ENCODE measurements at regions not wholly inside any gene's neighbourhood (a gene's known extent, or its start where the extent isn't known, plus 50 kb on each side); places are given as distances from the start of the nearest gene placed in this dataset.
"Not testable (repeated sequence)": the region's sequence is repeated elsewhere in the genome, so short reads cannot be mapped to it uniquely, and the experiment has no call there.

DNA sequence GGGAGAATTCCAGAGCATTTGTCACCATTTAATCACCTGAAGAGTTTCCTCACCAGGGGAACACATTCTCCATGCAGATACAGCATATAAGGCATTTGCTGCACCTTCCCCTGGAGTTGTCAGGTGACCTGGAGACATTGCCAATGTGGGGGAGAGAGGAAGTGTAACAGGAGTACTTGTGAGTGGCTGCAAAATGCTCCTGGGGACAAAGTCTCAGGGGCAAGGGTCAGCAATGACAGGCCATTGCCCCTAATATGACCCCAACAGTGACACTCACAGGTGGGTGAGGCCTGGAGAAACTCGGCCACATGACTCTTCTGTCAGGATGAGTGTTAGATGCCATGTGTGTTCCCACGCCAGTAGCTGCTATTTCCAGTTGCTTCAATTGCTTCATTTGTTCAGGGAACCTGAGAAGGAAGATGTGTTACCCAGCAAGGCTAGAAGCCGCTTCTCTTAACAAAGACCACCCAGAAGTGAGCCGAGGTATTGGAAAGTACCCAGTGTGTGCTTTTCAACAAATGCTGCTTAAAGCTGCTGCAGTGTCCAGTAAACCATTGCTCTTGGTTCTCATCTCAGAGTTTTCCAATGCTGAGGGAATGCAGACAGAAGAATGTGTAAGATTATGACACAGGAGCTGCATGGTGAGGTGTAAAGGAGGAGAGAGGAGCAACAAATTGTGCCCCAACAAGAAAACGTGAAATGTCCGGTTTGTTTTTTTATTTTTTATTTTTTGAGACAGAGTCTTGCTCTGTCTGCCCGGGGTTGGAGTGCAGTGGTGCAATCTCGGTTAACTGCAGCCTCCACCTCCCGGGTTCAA is 128.2 kb upstream of the SLC44A1 start:
- no peak for DNase-seq

DNA sequence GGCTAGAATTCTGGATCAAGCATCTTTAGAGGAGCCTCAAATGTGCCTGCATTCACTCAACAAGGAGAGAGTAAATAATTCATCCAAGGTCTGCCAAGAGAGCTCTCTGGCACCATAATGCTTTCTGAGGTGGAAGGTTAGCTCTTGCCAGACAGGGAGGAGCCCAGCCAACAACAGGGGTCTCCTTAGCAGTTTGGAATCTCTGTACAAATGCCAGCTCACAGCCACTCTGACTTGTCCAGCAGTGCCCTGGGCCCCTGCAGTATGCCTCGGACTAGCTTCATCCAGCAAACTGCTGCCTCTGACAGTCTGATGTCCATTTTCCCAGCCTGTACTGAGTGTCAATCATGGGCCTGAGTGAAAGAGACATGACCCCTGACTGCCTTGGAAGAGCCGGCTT is 127.2 kb upstream of the SLC44A1 start:
- DNase-seq, result no peak

DNA sequence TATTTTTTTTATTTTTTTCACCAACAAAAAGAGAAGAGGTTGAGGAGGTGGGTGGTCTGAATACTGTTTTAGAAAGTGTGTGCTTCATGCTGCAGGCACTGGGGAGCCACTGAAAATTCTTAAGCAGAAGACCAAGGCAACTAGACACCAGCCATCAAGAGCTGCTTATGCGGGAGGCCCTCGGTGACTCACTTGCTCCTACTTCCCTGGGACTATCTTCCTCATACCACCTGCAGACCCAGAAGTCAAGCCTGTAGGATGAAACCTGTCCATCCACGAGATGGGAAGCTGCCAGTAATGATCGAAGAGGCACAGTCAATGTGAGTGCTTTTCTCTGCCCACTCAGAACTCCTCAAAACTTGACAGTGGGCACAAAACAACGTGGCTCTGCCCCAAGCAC is 125.8 kb upstream of the SLC44A1 start:
- DNase-seq, result no peak

DNA sequence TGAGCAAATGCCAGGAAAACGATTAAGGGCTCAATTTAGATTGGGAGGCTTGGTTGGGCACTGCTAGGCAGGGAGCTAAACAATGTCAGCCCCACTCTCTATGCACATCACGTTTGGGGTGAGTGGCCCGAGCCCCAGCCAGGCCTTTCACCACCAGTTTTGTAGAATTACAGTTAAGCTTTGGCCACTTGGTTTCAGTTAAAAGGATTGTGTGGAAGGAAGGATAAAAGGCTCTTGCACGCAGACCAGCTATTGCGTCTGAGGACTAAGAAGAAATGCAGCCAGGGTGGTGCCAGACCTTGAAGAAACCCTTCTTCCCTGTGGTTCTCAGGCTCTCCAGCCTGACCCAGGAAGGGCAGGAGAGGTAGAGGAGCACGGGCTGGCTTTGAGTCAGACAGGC is 125.3 kb upstream of the SLC44A1 start:
- DNase-seq, result no peak

DNA sequence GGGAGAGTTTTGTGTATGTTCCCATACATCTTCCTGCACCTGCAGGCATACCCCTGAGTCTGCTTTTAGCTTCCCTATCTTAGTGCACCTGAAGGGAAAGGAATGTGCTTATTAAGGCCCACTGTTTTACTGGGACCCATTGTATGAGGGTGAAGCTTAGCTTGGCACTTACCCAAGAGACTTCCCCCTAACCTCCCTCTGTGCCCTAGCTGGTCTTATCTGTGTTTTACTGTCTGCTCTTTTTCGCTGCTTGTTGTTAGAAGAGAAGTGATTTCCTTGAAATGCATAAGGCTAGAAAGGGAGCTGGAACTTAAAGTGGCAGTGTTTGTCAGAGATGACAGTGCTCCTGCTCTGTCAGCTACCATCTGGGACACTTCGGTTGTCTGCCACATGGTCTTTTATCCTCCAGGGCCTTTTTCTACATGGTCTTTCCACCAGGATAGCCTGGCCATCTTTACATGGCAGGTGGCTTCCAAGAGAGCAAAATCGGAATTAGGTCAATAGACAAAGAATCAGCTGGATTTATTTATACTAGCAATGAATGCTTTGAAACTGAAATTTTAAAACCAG is 122.5 kb upstream of the SLC44A1 start:
- no peak for DNase-seq

DNA sequence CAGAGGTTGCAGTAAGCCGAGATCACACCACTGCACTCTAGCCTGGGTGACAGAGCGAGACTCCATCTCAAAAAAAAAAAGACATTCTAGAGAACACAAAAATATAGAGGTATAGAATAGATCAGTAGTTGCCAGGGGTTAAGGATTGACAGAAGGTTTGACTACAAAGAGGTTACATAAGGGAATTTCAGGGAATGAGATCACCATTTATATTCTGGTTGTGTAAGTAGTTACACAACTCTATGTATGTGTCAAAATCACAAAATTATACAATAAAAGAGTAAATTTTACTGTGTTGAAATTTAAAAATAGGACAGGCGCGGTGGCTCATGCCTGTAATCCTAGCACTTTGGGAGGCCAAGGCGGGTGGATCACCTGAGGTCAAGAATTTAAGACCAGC is 119.9 kb upstream of the SLC44A1 start:
- DNase-seq, result not testable (repeated sequence)

DNA sequence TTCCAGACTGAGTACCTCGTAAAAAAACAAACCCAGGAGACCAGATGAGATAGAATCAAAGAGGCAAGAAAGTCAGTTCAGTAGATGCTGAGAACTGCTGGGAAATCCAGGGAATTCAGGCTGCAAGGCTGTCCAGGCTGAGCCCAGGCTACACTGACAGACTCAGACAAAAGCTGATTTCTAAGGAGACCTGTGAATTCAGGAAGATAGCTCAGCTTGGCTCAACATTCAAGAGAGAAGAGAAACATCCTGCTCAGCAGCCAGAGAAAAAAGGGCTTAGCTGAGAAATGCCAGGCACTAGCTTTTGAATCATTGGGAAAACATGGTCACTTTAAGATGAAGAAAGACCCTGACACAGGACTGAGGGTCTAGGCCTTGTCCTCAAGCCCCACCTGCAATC is 118.2 kb upstream of the SLC44A1 start:
- no peak for DNase-seq

DNA sequence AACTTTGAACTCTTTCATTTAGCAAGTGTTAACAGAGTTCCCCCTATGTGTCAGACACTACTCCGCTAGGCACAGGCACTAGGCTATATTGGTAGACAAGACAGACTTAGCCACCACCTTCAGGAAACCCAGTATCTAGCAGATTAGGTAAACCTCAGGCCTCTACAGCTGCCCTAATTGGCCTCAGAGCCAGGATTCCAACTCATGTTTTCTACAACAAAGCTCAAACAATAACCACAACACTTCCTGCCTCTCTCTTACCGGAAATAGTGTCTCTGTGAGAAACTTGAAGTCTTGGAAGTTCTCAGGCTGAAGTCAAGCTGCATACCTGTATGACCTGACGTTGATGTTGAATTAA is 116.6 kb upstream of the SLC44A1 start:
- DNase-seq, result peak; percentile 36

DNA sequence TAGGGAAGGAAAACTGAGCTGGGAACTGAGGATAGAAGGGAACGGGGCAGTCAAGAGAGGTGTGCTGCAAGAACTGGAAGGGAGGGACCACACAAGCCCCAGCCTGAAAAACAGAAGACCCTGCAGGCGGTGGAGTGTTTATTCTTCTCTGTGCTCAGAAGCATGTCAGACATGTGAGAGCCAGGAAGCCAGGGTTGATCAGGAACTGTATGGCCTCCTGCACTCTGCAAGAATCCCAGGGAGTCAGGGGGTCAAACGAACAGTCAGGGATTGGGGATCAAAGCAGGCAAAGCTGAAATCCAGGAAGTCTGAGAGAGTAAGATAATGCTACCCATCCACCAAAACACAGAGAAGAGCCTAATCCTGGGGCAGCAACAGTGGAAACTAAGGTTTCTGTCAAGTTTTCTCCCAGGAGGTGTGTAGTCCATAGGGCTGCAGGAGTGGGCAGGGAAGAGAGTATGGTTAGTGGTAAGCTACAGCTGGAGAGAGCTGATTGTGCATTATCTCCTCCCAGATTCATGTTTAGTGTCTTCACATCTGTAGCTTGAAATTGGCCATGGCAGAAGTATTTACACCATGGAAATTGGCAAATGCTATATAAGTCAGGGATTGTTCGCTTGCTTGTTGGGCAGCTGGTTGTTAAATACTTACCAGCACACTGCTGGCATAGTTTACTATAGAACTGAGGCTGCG is 115.4 kb upstream of the SLC44A1 start:
- DNase-seq, result no peak

DNA sequence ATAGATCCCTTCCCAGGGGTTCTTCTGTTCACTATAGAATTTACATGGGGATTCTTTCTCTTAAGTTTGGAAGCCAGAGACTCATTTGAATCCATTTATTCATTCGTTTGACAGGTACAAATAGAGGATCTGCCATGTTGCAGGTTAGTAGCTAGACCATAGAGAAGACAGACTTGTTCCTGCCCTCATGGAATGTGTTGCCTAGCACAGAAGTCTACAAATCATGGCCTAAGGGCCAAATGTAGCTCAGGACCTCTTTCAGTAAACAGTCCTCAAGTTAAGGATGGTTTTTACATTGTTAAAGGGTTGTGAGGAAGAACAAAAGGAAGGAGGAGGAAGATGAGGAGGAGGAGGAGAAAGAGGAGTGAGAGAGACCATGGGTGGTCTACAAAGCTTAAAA is 114.7 kb upstream of the SLC44A1 start:
- DNase-seq, result no peak

DNA sequence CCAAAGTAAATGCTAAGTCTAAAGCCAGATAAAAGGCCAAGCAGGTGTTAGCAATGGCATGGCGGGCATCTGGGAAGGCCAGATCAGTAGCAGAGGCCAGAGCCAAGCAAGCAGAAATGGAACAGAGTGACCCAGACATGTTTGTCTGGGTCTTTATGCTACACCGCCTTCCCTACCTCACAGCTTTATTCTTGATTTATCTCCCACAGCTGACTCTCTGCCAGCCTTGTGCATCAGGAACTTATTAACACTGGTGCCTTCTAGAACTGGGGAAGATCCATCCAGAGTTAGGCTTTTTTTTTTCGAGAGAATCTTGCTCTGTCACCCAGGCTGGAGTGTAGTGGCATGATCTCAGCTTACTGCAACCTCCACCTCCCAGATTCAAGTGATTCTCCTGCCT is 112.5 kb upstream of the SLC44A1 start:
- DNase-seq, result no peak

DNA sequence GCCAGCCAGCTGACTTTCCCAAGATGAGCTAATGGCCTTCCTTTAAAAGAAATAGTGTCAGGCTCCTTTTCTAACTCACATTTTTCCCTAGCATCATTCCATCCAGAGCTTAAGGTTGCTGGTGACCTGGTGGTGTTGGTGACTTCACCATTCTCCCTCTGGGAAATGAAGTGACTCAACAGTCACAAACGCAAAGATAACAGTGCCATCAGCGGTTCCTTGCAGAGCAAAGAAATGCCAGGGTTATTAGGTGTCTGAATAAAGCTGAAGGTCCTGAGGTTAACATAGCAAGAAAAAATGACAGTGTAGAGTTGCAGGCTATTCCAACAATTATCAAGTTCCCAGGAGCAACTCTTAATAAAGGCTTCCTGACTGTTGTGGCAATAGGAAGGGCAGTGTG is 111.8 kb upstream of the SLC44A1 start:
- no peak for DNase-seq

DNA sequence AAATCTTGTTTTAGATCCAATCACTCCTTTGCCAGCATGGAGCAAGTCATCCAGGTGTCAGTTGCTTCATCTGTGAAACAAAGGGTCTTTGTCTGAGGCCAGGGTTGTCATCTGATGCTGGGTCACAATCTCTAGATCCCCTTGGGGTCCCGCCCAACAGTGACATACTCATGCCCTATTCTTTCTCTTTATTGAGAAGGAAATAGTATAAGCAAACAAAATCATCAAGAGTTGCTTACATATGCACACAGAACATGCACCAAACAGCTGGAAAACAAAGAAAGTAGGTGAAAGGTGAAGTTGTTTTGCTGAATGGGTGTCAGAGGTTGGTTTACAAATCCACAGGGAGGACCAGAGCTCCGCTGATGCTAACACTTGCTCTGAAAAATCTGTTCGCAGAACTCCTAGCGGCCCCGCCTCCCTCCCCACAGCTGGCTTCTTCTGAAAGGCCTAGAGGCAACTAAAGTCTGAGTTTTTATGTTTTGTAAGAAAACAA is 106.1 kb upstream of the SLC44A1 start:
- no peak for DNase-seq

DNA sequence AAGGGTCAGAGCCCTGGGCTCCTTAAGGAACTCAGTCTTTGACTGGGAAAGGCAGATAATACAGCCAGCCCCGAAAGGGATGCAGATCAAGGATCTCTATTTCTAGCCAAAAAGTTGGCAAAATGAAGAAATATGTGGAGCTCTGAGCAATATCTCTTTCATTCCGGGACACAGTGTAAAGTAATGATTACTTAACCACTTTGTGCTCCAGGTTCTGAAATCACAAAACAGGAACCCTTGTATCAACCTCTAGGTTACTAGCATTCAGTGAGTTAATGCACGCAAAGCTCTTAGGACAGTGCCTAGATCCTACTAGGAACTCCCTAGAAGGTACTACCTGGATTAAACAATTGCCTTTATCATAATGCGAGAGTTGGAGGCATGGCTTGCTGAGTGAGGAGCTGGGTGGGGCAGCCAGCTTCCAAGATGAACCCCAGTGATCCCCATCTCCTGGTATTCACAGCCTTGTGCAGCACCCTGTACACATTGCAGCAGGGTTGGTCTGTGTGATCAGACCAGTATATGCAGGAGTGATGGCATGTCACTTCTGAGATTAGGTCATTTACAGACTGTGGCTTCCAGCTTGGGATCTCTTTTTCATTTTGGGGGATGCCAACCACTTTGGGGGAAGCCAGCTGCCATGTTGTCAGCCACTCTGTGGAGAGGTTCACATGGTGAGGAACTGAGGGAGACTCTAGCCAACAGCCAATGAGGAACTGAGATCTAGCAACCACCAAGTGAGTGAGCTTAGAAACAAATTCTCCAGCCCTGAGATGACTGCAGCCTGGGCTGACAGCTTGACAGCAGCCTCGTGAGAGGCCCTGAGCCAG is 103.1 kb upstream of the SLC44A1 start:
- no peak for DNase-seq

DNA sequence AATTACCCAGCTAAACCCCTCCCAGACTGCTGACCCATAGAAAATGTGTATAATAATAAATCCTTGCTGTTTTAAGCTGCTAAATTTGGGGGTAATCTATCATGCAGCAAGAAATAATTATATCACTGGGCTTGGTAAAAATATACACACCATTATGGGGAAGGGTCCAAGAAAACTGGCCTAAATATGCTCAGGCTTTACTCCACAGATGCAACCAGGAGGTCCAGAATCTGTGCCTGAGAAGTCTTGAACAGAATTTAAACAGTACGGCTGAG is 102.5 kb upstream of the SLC44A1 start:
- no peak for DNase-seq

DNA sequence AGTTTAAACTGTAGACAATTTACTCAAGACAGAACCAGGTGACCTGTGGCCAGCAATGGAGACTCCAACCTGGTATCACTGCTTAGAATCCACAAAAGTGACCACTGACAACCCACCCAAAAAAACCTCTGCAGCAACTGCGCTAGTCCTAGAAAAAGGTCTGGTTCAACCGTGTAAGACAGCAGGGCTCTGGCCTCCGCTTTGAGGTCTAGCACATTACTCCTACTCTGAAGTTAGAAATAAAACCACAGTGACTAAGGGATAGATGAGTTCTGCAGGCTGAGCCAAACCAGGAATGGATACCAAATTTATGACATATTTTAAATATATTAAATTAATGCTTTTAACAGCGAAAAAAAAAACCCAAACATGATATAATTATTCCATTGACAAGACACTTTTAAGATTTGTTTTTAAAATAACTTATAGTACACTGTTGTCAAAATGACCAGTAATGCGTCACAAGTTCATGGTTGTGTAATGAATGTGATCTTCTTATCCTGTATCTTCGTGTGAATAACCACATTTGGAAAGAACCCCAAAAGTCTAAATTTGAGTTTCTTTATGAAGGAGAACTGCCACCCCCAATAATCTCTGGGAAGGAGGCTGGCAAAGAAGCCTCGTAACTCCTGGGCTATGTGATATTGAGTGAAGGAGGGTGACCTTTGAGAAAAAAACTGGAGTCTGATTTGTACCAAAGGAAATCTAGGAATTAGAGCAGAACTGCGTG is 101.9 kb upstream of the SLC44A1 start:
- DNase-seq, result no peak

DNA sequence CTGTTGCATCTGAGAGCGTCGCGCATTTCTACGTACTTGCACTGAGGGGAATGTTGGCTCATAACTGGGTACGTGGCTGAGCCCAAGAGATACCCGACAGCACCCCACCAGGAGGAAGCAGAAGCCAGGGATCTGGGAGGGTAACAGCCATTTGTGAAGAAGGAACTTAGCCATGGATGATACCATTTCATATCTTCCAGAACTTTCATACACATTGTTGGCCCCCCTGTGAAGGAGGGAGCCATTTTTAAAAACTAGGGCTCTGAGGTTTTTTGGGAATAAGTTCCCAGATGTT is 101.4 kb upstream of the SLC44A1 start:
- DNase-seq, result no peak

DNA sequence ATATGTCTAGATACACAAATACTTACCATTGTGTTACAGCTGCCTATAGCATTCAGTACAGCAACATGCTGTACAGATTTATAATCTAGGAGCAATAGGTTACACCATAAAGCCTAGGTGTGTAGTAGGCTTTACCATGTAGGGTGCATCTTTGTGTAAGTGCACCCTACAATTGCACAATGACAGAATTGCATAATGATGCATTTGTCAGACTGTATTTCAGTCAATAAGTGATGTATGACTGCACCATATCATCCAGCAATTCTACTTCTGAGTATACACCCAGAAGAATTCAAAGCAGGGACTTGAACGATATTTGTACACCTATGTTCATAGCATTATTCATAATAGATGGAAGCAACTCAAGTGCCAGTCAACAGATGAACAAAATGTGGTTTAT is 100.4 kb upstream of the SLC44A1 start:
- DNase-seq, result no peak

DNA sequence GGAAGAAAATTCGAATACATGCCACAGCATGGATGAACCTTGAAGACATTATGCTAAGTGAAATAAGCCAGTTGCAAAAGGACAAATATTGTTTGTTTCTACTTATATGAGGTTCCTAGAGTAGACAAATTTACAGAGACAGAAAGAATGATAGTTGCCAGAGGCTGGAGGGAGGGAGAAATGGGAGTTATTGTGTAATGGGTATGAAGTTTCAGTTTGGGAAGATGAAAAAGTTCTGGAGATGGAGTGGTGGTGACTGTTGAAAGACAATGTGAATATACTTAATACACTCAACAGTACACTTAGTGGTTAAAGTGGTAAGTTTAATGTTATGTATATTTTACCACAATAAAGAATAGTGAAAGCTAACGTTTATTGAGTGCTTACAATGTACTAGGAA is 99.6 kb upstream of the SLC44A1 start:
- no peak for DNase-seq

DNA sequence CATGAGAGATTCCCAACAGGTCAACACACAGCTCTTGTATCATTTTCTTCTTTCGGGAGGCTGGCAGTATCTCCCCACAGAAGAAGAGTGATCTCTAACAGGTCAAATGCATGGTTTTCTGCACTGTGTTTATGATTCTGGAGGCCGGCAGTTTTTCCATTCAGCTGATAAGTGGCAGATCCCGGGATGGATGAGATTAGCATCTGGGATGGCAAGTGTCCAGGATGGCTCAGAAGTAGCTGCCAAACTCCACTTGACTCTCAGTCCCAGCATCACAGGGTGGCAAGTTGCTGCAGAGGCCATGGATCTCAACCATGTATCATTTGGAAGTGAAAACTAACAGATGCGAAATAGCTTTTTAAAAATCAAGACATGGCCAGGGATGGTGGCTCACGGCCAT is 97.8 kb upstream of the SLC44A1 start:
- DNase-seq, result no peak

DNA sequence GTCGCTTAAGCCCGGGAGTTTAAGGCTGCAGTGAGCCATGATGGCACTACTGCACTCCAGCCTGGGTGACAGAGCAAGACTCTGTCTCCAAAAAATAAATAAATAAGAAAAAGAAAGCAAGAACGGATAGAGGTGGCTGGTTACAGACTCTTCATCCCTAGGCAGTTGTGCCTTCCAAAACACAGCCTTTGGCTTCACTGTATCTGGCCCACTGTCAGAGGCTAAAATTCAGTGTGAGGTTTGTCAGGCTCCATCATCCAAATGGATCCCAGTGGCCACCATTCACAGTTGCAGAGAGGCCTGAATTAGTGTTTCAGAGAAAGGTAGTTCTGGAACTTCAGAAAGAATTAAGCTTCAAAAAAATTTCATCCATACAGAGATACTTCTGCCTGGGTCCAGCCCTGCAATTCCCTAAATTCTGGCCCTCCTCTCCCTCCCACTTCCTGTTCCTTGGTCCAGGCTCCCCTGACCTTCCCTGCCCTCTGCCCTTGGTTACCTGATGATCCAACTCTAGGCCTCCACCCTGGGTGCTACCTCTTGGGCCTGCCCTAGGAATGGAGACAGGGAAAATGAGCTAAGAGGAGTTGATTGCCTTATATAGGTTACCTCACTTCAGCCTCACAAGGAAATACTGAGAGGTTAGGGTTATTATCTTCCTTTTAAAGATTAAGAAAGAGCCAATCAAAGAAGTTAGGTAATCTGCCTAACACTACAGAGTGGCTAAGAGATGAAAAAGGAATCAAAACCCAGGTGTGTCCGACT is 97.2 kb upstream of the SLC44A1 start:
- DNase-seq, result no peak

DNA sequence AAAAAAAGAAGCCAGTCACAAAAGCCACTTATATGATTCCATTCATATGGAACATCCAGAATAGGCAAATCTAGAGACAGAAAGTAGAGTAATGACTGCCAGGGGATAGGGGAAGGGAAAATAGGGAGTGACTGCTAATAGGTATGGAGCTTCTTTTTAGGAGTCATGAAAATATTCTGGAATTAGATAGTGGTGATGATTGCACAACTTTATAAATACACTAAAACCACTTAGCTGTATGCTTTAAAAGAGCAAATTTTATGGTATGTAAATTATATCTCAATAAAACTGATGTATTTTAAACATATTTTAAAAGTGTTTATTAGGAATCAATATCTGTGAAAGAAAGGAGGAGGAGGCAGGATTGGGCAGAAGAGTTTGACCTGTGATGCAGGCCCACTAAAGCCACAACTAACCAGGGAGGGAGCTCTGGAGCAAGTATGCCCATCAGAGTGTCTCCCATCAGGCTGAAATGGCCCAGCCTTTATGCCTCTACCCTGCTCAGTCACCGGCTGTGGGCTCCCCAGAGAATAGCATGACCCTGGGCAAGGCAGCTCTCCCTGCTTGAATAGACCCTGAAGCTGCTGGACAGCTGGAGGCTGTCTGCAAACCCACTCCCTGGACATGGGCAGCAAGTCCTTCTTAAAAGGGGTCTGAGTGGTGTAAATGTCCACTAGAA is 96.0 kb upstream of the SLC44A1 start:
- no peak for DNase-seq

Measured in stimulated activated CD4-positive, alpha-beta T cell treated with anti-CD3 and anti-CD28 coated beads, Interleukin-4, amount 100 ng/mL, for 24 hours (primary cell).